DND-41 (cell line): ENCODE measurements at regions not wholly inside any gene's neighbourhood (a gene's known extent, or its start where the extent isn't known, plus 50 kb on each side); places are given as distances from the start of the nearest gene placed in this dataset.

Experiments used
- ATAC-seq: fragments of 200-7000 bp; cut with Tn5 transposase; 3 replicates; pipeline ENCODE4 v1.9.1; 2021; ENCODE audit warnings: low read depth; ENCODE audit not compliant: insufficient read depth
- DNase-seq: peaks from one replicate; pipeline ENCODE4 v3.0.0-alpha.2; 2020
- H2AFZ ChIP-seq: 2 replicates; pipeline ENCODE4 v1.6.0; 2012; ENCODE audit warnings: low read depth, low read length
- H3K27ac ChIP-seq: 2 replicates; pipeline ENCODE4 v1.5.1; 2012; ENCODE audit warnings: low read length, inconsistent platforms
- H3K27me3 ChIP-seq: fragments of 200-600 bp; sonication (generic); 2 replicates; pipeline ENCODE4 v1.6.0; 2012; ENCODE audit warnings: low read length, mild to moderate bottlenecking, inconsistent platforms; ENCODE audit not compliant: insufficient read depth, poor library complexity
- H3K36me3 ChIP-seq: 2 replicates; pipeline ENCODE4 v1.5.1; 2012; ENCODE audit warnings: low read length, inconsistent platforms; ENCODE audit not compliant: insufficient read depth
- H3K4me1 ChIP-seq: 2 replicates; pipeline ENCODE4 v1.5.1; 2012; ENCODE audit warnings: mild to moderate bottlenecking, low read length; ENCODE audit not compliant: insufficient read depth
- H3K4me2 ChIP-seq: 2 replicates; pipeline ENCODE4 v1.6.0; 2012; ENCODE audit warnings: mild to moderate bottlenecking, moderate library complexity, low read length, inconsistent platforms; ENCODE audit not compliant: insufficient read depth
- H3K4me3 ChIP-seq, 2 experiments: fragments of 200-600 bp in 1 of 2; shearing (Covaris generic) in 1 of 2; 2 replicates each; pipeline ENCODE4 v1.5.1; 2012 to 2016; ENCODE audit warnings: inconsistent platforms in 2 of 2, low read length in 2 of 2, mild to moderate bottlenecking in 2 of 2, low read depth in 1 of 2, moderate library complexity in 1 of 2
- H3K79me2 ChIP-seq: 2 replicates; pipeline ENCODE4 v1.6.0; 2012; ENCODE audit warnings: low read length, inconsistent platforms; ENCODE audit not compliant: insufficient read depth
- H3K9ac ChIP-seq: 2 replicates; pipeline ENCODE4 v1.6.0; 2012; ENCODE audit warnings: low read depth, mild to moderate bottlenecking, inconsistent platforms, low read length, moderate library complexity
- H3K9me3 ChIP-seq: 2 replicates; pipeline ENCODE4 v1.5.1; 2012; ENCODE audit warnings: low read length, moderate library complexity, mild to moderate bottlenecking, inconsistent platforms; ENCODE audit not compliant: insufficient read depth, severe bottlenecking
- H4K20me1 ChIP-seq: 2 replicates; pipeline ENCODE4 v1.6.0; 2012; ENCODE audit warnings: low read length; ENCODE audit not compliant: insufficient read depth
- CTCF ChIP-seq: IDR thresholded peaks from 2 replicates; pipeline ENCODE4 v1.5.1; 2012; ENCODE audit warnings: borderline replicate concordance, low read length, moderate library complexity, mild to moderate bottlenecking; ENCODE audit not compliant: poor library complexity, severe bottlenecking; ENCODE audit errors: extremely low read depth
- EZH2 ChIP-seq: IDR thresholded peaks from 3 replicates; pipeline ENCODE4 v1.6.1; 2012; ENCODE audit warnings: borderline replicate concordance, low read depth, mild to moderate bottlenecking, moderate library complexity, low read length, inconsistent platforms; ENCODE audit not compliant: severe bottlenecking

GRCh38 chr3:192013110-192013509 lies 552.1 kb downstream of the PYDC2 start:
- Histone ChIP-seq H3K79me2 (no peaks in the 10 kb centered on the region), H3K4me3 (no peak overlapping the region), H4K20me1 (no peaks in the 10 kb centered on the region), H3K27me3 (no peaks in the 10 kb centered on the region), H2AFZ (no peak overlapping the region), H3K9me3 (no peaks in the 10 kb centered on the region), H3K9ac (no peak overlapping the region), H3K36me3 (no peaks in the 10 kb centered on the region), H3K4me2 (no peak overlapping the region), H3K27ac (no peak overlapping the region), H3K4me1 (no peaks in the 10 kb centered on the region)
- DNase-seq (no peak), ATAC-seq (no peak)
- TF ChIP-seq CTCF (no peak), EZH2 (no peak)

- H3K27ac ChIP-seq, result no peak overlapping the region
- no peak for TF ChIP-seq CTCF
- no peak for TF ChIP-seq EZH2
- DNase-seq, result no peak
Measured at GRCh38 chr3:192022412-192022811, 561.4 kb downstream of the PYDC2 start.

GRCh38 chr3:192024751-192025150 lies 563.8 kb downstream of the PYDC2 start:
- no peak for ATAC-seq
- no peak overlapping the region for H2AFZ ChIP-seq

More at GRCh38 chr3:192022412-192022811, 561.4 kb downstream of the PYDC2 start:
- H3K9me3 ChIP-seq, result no peaks in the 10 kb centered on the region
- ATAC-seq, result no peak
- H4K20me1 ChIP-seq, result no peaks in the 10 kb centered on the region
- no peaks in the 10 kb centered on the region for H3K4me1 ChIP-seq
- H3K9ac ChIP-seq, result no peak overlapping the region
- no peaks in the 10 kb centered on the region for H3K36me3 ChIP-seq
- H3K79me2 ChIP-seq, result no peaks in the 10 kb centered on the region
- H3K27me3 ChIP-seq, result no peaks in the 10 kb centered on the region
- no peak overlapping the region for H3K4me3 ChIP-seq
- no peak overlapping the region for H3K4me2 ChIP-seq
- no peak overlapping the region for H2AFZ ChIP-seq

More at GRCh38 chr3:192024751-192025150, 563.8 kb downstream of the PYDC2 start:
- no peaks in the 10 kb centered on the region for H3K4me1 ChIP-seq
- H3K4me2 ChIP-seq, result no peak overlapping the region
- DNase-seq, result no peak
- H3K27ac ChIP-seq, result no peak overlapping the region
- H3K36me3 ChIP-seq, result no peaks in the 10 kb centered on the region
- no peak overlapping the region for H3K9ac ChIP-seq
- no peaks in the 10 kb centered on the region for H4K20me1 ChIP-seq
- H3K4me3 ChIP-seq, result no peak overlapping the region
- no peaks in the 10 kb centered on the region for H3K79me2 ChIP-seq
- H3K9me3 ChIP-seq, result no peaks in the 10 kb centered on the region
- H3K27me3 ChIP-seq, result no peaks in the 10 kb centered on the region
- no peak for TF ChIP-seq CTCF
